GM19239 (cell line): ENCODE measurements at regions not wholly inside any gene's neighbourhood (a gene's known extent, or its start where the extent isn't known, plus 50 kb on each side); places are given as distances from the start of the nearest gene placed in this dataset.

Experiments
- DNase-seq: peaks from one replicate; pipeline ENCODE4 v3.0.0; 2011; ENCODE audit warnings: low spot score; ENCODE audit not compliant: insufficient read length
- FAIRE-seq: peaks from 2 replicates; lab custom pipeline; 2011; peaks lifted over from hg19 to GRCh38; lab: Jason Lieb, UNC

DNA sequence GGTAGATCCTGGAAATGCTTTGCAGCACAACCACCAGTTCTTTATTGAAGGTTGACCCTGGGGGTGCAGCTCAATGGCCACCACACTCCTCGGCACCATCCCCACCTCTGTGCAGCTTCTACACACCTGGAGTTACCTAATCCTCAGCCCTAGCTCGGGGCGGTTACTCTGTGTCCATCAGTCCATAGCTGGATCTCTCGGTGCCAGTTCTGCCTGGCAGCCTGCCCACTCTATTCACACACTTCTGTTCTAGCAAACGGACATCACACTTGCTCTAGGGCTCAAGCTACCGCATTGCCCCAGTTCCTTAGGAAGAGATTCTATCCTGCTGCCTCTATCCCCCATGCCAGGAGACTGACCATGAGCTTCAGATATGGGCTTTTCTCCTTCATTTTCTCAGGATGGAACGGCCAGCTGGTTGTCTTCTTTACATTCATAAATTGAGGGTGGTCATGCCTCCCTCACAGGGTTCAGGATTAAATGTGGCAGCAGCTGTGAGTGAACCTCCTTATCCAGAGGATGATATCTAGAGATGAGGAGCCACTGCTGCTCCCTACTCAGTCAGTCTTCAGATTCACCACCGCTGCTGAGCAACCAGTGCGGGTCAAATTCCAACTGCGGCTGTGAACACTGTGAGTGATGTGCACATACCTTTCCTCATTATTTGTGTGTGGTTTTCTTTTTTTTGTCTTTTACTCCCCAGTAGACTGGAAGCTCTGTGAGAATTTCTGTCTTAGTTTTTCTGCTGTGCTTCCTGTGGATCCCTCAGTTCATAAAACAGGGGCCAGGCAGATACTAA lies 66.9 kb upstream of the TRIB2 start:
- DNase-seq (no peak), FAIRE-seq (no peak)

DNA sequence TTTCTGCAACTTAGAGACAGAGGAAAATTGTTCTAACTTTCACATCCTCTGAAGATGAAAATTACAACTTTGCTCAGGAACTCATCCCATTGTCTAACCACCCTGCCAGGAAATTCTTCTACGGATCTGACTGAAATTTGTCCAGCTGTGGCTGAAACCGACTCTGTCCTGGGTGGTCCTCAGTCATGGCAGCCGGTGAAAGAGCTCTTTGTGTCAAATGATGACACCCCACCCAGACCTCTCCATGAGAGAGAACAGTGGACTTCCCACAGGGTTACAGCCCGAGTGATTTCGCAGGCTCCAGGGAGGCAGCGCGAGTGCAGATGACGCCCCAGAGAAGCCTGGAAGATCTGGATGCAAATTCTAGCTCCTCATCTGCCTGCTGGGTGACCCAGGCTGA lies 65.1 kb upstream of the TRIB2 start:
- DNase-seq (no peak), FAIRE-seq (no peak)

DNA sequence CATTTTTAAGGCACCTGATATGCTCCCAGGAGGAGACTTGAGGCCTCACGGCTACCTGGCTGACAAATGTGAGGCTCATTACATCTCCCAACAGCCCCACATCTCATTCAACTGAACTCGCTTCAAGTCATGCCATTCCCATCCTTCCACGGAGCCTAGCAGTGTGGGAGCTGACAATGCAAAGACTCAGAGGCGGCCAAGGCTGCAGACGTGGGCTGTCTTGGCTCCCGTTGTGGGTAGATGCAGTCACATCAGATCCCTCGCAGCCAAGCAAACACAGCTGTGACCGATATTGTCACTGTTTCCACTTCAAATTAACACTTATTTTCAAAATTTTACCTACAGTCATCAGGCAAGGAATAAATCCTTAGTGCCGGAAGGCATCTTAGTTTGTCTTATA lies 64.0 kb upstream of the TRIB2 start:
- FAIRE-seq (no peak), DNase-seq (no peak)

DNA sequence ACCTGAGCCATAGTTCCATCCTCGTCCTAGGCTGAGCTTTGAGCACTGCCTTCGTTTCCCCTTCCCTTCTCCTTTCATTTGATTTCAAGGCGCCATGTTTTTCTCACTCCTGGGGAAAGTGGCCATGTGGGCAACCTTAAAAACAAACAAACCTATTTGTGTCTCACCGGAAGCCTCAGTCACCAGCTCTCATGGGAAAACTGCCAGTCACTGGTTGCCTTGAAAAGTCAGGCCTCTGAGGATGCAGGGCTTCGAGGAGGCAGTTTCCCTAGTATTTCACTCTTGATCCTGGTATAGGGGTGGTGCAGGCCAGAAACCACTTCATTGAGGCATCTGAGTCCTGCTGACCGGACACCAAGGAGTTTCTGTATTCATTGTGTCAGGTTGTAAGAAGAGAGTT lies 59.2 kb upstream of the TRIB2 start:
- DNase-seq (no peak), FAIRE-seq (no peak)

DNA sequence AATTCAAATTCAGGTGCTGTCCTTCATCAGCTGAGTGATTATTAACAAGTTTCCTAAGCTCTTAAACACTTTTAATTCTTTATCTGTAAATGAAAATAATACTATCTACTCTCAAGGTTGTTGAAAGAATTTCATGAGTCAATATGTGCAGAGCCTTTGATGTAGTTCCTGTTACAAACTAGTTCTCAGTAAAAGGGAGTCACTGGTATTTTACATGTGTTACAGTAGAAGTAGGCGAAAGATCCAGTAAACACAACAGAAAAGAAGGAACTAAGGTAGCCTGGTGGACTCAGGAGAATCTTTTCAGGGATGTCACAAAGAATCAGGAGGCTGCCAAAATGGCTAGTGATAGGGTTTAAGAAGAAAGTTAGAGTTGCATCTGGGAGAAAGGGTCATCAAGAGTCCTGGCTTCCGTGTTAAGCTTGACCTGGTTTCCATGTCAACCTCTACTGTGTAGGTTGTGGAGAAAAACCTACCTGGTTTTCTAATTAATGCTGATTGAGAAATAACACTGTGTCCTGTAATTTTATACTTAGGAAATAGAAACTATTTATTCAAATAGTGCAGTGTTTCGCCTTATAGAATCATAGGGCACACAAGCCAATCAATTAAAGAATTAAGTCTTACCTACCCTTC lies 58.3 kb upstream of the TRIB2 start:
- no peak for FAIRE-seq
- DNase-seq: no peak

DNA sequence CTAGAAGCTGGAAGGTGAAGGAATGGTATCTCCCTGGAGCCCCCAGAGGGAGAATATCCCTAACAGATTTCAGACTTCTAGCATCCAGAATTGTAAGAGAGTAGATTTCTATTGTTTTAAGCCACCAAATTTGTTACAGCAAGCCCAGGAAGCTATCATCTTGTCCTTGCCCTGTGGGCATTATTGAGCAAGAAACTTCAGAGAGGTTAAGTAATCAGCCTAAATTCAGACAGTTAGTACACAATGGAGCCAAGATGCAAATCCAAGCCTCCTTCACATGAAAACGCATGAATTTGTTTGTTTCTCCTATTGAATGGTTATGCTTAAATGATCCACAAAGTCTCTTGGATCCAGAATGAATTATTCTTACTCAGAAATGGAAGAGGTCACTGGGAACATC lies 55.2 kb upstream of the TRIB2 start:
- no peak for FAIRE-seq
- no peak for DNase-seq

DNA sequence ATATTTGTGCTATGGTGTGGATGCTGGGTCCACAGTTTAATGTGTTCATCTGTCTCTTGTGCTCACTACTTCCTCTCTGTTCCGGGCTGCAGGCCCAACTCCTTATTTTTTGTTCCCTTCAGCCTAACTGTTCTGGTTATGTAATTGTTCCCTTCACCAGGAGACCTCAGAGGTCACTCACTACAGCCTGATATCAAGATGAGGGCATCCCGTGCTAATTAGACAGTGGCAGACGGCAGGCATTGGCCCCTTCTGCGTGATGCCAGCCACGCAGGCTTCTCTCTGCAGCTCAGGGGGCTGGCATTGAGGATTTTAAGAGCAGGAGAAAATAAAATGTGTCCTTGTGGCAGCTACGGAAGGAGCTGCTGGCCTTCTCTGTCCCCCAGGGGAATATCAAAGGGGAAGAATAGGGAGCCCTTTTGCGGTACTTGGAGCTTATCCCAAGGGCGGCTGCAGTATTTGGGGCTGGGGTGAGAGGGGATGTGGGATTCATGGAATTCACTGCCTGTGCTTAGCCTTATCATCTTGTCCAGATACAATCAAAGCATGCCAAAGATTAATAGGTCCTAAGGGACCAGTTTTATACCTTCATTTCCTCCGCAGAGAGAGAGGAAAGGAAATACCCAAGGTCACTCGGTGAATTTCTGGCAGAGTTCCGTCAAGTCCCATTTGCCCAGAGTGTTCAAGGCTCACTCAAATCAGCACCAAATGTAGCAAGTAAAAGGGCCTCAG lies 53.3 kb upstream of the TRIB2 start:
- FAIRE-seq (no peak), DNase-seq (no peak)

DNA sequence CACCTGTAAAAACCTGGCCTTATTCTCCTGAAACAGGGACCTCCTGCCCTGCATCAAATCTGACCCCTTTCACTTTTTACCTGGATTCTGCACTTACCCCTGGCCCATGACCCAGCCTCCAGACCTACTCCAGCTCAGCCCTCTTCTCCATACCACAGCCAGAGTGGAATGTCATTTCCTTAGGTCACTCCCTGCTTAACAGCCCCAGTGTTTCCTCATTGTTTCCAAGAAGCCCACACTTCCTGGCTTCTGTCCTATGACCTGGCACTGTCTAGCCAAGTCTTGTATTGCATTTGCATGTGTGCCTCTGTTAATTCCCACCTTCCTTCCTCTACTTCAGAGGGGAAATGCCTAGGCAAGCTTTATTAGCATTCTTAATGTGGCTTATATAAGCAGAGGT lies 51.4 kb upstream of the TRIB2 start:
- DNase-seq: no peak
- no peak for FAIRE-seq

DNA sequence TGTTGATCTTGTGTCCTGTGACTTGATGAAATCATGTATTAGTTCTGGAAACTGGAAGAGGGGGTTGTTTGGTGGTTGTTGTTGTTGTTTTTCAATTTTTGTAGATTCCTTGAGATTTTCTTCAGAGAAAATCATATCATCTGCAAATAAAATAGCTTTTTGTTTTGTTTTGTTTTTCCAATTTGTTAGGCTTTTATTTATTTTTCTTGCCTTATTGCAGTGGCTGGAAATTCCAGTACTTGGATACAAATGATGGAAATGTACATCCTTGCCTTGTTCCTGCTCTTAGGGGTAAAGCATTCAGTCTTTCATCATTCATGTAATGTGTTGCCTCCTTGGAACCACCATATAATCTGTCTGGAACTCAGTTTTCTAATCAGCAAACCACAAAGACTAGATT lies 50.3 kb upstream of the TRIB2 start:
- DNase-seq: no peak
- no peak for FAIRE-seq
